Smooth muscle cell (in vitro differentiated cells): ENCODE measurements at regions not wholly inside any gene's neighbourhood (a gene's known extent, or its start where the extent isn't known, plus 50 kb on each side); places are given as distances from the start of the nearest gene placed in this dataset.

Experiments used
- DNase-seq: peaks from one replicate; lab custom pipeline; 2025; ENCODE audit not compliant: unreplicated experiment; lab: John Stamatoyannopoulos, UW
- H2AFZ ChIP-seq: fragments of 200-600 bp; sonication (generic); 2 replicates; pipeline ENCODE4 v1.6.0; 2016; ENCODE audit warnings: antibody characterized with exemption, low read depth, mild to moderate bottlenecking
- H3F3A ChIP-seq: fragments of 200-600 bp; sonication (generic); 2 replicates; pipeline ENCODE4 v1.6.0; 2017; ENCODE audit warnings: antibody characterized with exemption, low read depth
- H3K27ac ChIP-seq: fragments of 200-600 bp; sonication (generic); 2 replicates; pipeline ENCODE4 v1.5.1; 2016; ENCODE audit warnings: low read depth, mild to moderate bottlenecking
- H3K27me3 ChIP-seq: fragments of 200-600 bp; sonication (generic); 2 replicates; pipeline ENCODE4 v1.6.1; 2016; ENCODE audit warnings: low read depth, mild to moderate bottlenecking
- H3K36me3 ChIP-seq: fragments of 200-600 bp; sonication (generic); 2 replicates; pipeline ENCODE4 v1.5.1; 2016; ENCODE audit warnings: low read depth
- H3K4me1 ChIP-seq: fragments of 200-600 bp; sonication (generic); 2 replicates; pipeline ENCODE4 v1.5.1; 2016; ENCODE audit warnings: low read depth
- H3K4me2 ChIP-seq: fragments of 200-600 bp; sonication (generic); 2 replicates; pipeline ENCODE4 v1.6.0; 2016; ENCODE audit warnings: mild to moderate bottlenecking
- H3K4me3 ChIP-seq: fragments of 200-600 bp; sonication (generic); 2 replicates; pipeline ENCODE4 v1.5.1; 2016; ENCODE audit warnings: mild to moderate bottlenecking
- H3K79me2 ChIP-seq: fragments of 200-600 bp; sonication (generic); 2 replicates; pipeline ENCODE4 v1.6.0; 2016; ENCODE audit warnings: low read depth, mild to moderate bottlenecking
- H3K9ac ChIP-seq: fragments of 200-600 bp; sonication (generic); 2 replicates; pipeline ENCODE4 v1.6.0; 2016; ENCODE audit warnings: low read depth
- H3K9me3 ChIP-seq: fragments of 200-600 bp; sonication (generic); replicated peaks from 2 replicates; pipeline ENCODE4 v1.5.1; 2016; ENCODE audit warnings: low read depth
- H4K20me1 ChIP-seq: fragments of 200-600 bp; sonication (generic); 2 replicates; pipeline ENCODE4 v1.6.0; 2016; ENCODE audit warnings: low read depth
- WGBS: methylation state at CpG from one replicate; pipeline ENCODE4 v1.1.7; 2016; ENCODE audit warnings: low lambda C conversion rate; 5-methylcytosine and 5-hydroxymethylcytosine counted together
- TF ChIP-seq, protein P1 (sequence below): fragments of 200-600 bp; sonication (generic); IDR thresholded peaks from 2 replicates; pipeline ENCODE4 v1.5.1; 2017; ENCODE audit warnings: borderline replicate concordance, mild to moderate bottlenecking, antibody characterized with exemption; ENCODE audit not compliant: insufficient read depth, poor library complexity, severe bottlenecking

- Histone ChIP-seq H3K9ac (no peak overlapping the region), H3K9me3 (no peaks in the 10 kb centered on the region), H3K36me3 (no peaks in the 10 kb centered on the region), H3K4me2 (no peak overlapping the region), H3K4me1 (no peaks in the 10 kb centered on the region), H4K20me1 (no peaks in the 10 kb centered on the region), H3F3A (no peaks in the 10 kb centered on the region), H3K27me3 (no peaks in the 10 kb centered on the region), H2AFZ (no peak overlapping the region), H3K27ac (no peak overlapping the region), H3K4me3 (no peak overlapping the region), H3K79me2 (no peaks in the 10 kb centered on the region)
- no peak for DNase-seq
- WGBS: 82% methylated on average over 2 of the region's 2 CpGs
- TF ChIP-seq, protein P1, sequence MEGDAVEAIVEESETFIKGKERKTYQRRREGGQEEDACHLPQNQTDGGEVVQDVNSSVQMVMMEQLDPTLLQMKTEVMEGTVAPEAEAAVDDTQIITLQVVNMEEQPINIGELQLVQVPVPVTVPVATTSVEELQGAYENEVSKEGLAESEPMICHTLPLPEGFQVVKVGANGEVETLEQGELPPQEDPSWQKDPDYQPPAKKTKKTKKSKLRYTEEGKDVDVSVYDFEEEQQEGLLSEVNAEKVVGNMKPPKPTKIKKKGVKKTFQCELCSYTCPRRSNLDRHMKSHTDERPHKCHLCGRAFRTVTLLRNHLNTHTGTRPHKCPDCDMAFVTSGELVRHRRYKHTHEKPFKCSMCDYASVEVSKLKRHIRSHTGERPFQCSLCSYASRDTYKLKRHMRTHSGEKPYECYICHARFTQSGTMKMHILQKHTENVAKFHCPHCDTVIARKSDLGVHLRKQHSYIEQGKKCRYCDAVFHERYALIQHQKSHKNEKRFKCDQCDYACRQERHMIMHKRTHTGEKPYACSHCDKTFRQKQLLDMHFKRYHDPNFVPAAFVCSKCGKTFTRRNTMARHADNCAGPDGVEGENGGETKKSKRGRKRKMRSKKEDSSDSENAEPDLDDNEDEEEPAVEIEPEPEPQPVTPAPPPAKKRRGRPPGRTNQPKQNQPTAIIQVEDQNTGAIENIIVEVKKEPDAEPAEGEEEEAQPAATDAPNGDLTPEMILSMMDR: no peak
Measured at GRCh38 chr4:96585304-96585703, 745.4 kb downstream of the PDHA2 start.

GRCh38 chr4:96593422-96593821, 753.5 kb downstream of the PDHA2 start:
- Histone ChIP-seq H3F3A (no peaks in the 10 kb centered on the region), H2AFZ (no peak overlapping the region), H3K79me2 (no peaks in the 10 kb centered on the region), H4K20me1 (no peaks in the 10 kb centered on the region), H3K27me3 (no peaks in the 10 kb centered on the region), H3K4me3 (no peak overlapping the region), H3K27ac (no peak overlapping the region), H3K4me1 (no peaks in the 10 kb centered on the region), H3K36me3 (no peaks in the 10 kb centered on the region), H3K9ac (no peak overlapping the region), H3K4me2 (no peak overlapping the region), H3K9me3 (no peaks in the 10 kb centered on the region)
- no peak for DNase-seq
- TF ChIP-seq, protein P1: no peak
- 89% methylated on average over 2 of the region's 2 CpGs for WGBS

- Histone ChIP-seq H3K4me2 (peak overlapping the region; percentile 57), H3K9me3 (no peaks in the 10 kb centered on the region), H3K9ac (no peak overlapping the region), H3F3A (no peaks in the 10 kb centered on the region), H3K27me3 (no peaks in the 10 kb centered on the region), H2AFZ (peak overlapping the region; percentile 16), H3K36me3 (no peaks in the 10 kb centered on the region), H3K4me1 (no peaks in the 10 kb centered on the region), H4K20me1 (no peaks in the 10 kb centered on the region), H3K27ac (no peak overlapping the region), H3K79me2 (no peaks in the 10 kb centered on the region), H3K4me3 (no peak overlapping the region)
- TF ChIP-seq, protein P1: no peak
- WGBS: 45% methylated on average over 6 of the region's 6 CpGs
- no peak for DNase-seq
Measured at GRCh38 chr4:96598465-96598864, 758.6 kb downstream of the PDHA2 start.

DNA sequence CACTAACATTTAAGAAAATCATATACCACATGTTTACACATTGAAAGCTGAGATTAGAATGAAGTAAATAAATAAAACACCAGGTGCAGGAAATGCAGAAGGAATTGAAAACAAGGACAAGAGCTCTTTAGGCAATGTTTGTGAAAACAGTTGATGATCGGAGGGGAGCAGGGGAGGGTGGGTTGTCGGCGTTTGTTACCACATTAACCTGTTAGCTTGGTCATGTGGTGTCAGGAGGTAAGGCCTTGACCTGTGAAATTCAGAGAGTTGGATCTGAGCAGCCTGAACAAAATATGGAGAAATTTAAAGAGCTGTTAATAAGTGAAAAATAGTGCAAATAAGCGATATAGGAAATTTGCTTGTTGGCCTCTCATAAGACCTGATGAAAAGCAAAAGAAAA, 759.9 kb downstream of the PDHA2 start:
- no peaks in the 10 kb centered on the region for H3K9me3 ChIP-seq
- H3K4me2 ChIP-seq: no peak overlapping the region
- TF ChIP-seq, protein P1: no peak
- DNase-seq: no peak
- H3K27ac ChIP-seq: no peak overlapping the region
- no peaks in the 10 kb centered on the region for H3F3A ChIP-seq
- H3K9ac ChIP-seq: no peak overlapping the region
- no peaks in the 10 kb centered on the region for H3K36me3 ChIP-seq
- H3K27me3 ChIP-seq: no peaks in the 10 kb centered on the region
- 79% methylated on average over 4 of the region's 4 CpGs for WGBS
- H3K79me2 ChIP-seq: no peaks in the 10 kb centered on the region
- no peaks in the 10 kb centered on the region for H4K20me1 ChIP-seq
- H3K4me3 ChIP-seq: no peak overlapping the region
- no peak overlapping the region for H2AFZ ChIP-seq
- H3K4me1 ChIP-seq: no peaks in the 10 kb centered on the region
